ENCODE measurements at regions not wholly inside any gene's neighbourhood (a gene's known extent, or its start where the extent isn't known, plus 50 kb on each side); places are given as distances from the start of the nearest gene placed in this dataset.
"Not testable (repeated sequence)": the region's sequence is repeated elsewhere in the genome, so short reads cannot be mapped to it uniquely, and the experiment has no call there.

DNA sequence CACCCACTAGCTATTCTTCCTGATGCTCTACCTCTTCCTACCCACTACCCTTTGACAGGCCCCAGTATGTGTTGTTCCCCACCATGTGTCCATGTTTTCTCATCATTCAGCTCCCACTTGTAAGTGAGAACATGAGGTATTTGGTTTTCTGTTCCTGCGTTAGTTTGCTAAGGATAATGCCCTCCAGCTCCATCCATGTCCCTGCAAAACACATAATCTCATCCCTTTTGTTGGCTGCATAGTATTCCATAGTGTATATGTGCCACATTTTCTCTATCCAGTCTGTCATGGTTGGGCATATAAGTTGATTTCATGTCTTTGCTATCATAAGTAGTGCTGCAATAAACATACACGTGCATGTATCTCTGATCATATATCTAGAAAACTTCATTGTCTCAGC is 218.3 kb upstream of the STXBP5 start:
- DNase-seq (ENCODE audit: low read depth), result no peak

GRCh38 chr6:146987938-146988337 is 216.3 kb upstream of the STXBP5 start:
- DNase-seq (ENCODE audit: low read depth), result not testable (repeated sequence)

GRCh38 chr6:146989860-146990259 is 214.4 kb upstream of the STXBP5 start:
- DNase-seq (ENCODE audit: low read depth), result no peak

DNA sequence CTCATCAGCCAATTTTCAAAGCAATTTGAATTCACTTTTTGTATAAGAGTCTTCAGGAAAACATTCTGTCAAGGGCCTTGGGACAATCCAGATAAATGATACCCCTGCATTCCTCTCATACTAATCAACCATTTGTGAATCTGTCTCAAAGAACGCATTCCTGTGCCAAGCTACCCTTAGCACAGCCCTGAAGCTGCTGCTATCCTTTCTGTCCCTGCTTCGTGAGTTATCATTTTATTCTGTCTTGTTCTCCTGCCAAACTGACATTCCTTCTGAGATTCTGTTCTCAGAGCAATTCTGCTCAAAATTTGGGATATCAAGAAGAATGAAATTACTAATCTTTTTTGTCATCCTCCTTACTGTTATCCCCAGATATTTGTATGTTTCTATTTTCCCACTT is 213.9 kb upstream of the STXBP5 start:
- DNase-seq (ENCODE audit: low read depth), result no peak

- no peak for DNase-seq (ENCODE audit: low read depth)
These were observed 213.1 kb upstream of the STXBP5 start for GRCh38 chr6:146990821-146991798.

- DNase-seq (ENCODE audit: low read depth), result no peak
These were observed 207.2 kb upstream of the STXBP5 start for GRCh38 chr6:146997062-146997461.

GRCh38 chr6:146999766-147000165 is 204.5 kb upstream of the STXBP5 start:
- no peak for DNase-seq (ENCODE audit: low read depth)

DNA sequence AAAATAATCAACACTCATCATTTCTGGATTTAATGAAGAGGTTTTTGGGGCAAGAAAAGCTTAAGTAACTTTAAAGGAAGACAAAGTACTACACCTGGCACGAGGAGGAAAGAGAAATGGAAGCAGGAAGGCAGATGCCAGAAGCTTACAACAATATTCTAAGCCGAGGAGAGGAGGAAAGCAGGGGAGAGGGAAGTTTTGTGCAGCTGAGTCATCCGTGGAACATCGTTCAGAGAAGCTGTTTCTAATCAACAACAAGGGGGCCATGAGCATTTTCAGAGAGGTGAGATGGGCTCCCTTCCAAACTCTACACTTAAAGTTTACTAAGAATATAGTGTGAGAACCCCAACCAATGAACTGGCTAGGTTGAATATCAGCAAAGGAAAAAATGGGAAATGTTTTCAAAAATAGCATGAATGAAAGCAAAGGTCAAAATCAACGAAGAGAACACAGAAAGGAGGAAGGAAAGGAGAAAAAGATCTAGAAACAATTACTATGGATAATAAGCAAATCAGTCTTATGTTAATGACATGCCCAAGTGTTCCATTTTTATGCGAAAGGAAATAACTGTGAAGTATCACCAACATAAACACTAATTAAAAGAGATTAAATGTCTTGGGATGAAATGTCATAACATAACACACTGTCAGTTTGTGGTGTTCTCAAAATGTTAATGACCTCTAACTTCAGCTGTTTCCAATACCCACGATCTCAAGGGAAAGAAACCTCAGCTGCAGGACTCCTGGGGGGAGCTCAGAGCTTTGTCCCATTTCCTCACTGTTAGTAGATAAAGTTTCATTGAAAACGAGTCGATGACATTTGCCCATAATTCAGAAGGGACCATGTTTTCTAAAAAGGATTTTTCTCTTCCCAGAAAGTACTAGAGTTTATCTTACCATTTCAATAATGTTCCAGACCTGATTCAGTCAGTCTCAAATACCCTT is 203.4 kb upstream of the STXBP5 start:
- DNase-seq (ENCODE audit: low read depth), result no peak

- DNase-seq (ENCODE audit: low read depth), result no peak
These were observed 202.6 kb upstream of the STXBP5 start for GRCh38 chr6:147001621-147002020.

- DNase-seq (ENCODE audit: low read depth), result no peak
These were observed 201.0 kb upstream of the STXBP5 start for GRCh38 chr6:147003186-147003585.

GRCh38 chr6:147005499-147005898 is 198.7 kb upstream of the STXBP5 start:
- DNase-seq (ENCODE audit: low read depth), result no peak

DNA sequence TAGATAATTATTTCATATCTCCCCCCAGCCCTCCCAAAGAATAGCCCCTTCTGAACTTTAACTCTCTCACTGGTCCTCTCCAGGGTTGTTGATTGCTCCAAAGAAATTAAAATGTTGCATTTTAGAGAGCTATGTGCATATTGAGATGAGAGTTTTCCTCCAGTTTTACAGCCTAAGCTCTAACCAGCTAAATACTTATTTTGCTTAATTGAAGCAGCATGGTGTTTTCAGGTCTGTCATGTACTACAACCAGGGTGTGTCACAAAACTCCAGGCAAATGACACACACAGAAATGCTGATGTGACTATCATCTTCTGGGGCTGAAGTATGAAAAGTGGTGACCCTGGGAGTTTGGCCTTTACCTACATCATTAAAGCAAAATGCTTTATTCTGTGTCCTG is 196.8 kb upstream of the STXBP5 start:
- no peak for DNase-seq (ENCODE audit: low read depth)

DNA sequence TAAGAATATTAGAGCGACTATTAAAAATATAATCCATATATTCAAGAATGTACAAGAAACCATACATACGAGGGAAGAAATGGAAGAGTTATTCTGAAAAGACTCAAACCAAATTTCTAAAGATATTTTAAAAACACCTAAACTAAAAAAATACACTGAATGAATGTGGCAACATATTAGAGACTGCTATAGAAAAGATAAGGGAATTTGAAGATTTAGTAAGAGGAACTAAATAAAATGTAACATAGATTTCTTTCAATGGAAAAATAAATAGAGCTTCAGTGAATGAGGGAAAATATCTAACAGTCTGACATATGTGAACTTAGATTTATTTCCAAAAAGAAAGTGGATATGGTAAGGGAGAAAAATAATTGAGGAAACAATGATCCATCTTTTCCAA is 194.9 kb upstream of the STXBP5 start:
- DNase-seq (ENCODE audit: low read depth), result no peak

DNA sequence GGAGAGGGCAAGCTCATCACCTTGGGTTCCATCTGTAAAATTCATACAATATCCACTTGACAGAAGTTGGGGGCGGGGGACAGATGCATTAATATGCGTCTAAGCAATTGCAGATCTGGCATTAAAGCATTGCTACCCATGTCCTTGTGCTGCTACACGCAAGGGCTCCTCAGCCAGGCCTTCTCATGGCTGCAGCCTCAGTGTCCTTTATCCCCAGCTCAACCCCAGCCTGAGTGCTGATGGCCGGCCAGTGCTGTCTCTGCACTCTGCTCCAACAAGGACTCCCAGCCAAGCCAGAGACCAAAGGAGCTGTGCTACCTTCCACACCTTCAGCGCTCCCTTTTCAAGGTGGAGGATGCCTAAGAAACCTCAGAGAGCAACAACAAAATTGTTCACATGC is 188.5 kb upstream of the STXBP5 start:
- DNase-seq (ENCODE audit: low read depth), result no peak

DNA sequence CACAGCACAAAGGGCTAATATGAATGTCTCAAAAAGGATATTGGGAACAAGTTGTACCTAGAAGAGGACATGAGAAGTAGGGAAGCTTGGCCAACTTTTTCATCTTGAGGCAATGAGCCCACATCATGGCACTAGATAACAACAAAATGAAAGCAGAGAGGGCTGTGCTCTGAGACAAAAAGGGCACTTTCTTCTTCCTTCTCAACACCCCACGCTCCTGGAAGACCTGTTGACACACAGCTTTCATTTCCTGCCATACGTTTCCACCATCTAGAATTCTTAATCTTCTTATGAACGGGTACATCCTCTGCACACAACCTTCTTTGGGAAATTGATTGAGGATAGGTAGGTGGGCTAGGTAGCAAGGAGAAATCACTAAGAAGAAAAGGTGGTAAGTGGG is 187.8 kb upstream of the STXBP5 start:
- no peak for DNase-seq (ENCODE audit: low read depth)

DNA sequence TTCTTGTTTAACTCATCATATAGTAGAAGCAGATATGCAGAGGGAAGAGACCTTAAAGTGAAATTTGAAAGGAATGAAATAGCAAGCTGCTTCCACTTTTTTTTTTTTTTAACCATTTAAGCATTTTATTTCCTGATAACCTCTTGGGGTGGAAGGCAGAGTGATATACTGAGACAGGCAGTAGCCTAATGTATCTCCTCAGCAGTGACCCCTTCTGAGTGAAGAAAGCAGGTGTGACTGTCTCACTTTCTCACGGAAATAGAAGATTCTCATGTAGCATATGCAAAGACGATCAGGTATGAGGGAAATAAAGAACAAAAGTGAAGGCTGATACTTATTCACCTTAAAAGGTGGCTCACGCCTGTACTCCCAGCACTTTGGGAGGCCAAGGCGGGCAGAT is 187.1 kb upstream of the STXBP5 start:
- DNase-seq (ENCODE audit: low read depth), result no peak

GRCh38 chr6:147019001-147019400 is 185.2 kb upstream of the STXBP5 start:
- no peak for DNase-seq (ENCODE audit: low read depth)

GRCh38 chr6:147022041-147022440 is 182.2 kb upstream of the STXBP5 start:
- no peak for DNase-seq (ENCODE audit: low read depth)

DNA sequence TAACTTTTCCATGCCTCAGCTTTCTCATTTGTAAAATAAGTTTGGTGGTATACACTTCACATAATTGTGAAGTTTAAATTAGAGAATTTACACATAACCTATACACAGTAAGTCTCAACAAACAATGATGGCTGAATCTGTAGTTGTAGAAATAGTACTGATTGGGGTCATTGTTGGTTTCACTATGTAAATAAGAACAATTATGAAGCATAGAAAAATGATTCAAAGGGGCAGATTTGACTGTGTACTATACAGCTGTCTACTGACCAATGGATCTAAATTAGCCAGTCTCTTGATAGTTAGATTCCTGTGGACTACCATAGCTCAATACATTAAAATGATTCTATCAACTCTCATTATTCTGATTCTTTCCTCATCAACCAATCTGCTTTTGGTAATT is 181.1 kb upstream of the STXBP5 start:
- no peak for DNase-seq (ENCODE audit: low read depth)

GRCh38 chr6:147023581-147023980 is 180.6 kb upstream of the STXBP5 start:
- no peak for DNase-seq (ENCODE audit: low read depth)

DNA sequence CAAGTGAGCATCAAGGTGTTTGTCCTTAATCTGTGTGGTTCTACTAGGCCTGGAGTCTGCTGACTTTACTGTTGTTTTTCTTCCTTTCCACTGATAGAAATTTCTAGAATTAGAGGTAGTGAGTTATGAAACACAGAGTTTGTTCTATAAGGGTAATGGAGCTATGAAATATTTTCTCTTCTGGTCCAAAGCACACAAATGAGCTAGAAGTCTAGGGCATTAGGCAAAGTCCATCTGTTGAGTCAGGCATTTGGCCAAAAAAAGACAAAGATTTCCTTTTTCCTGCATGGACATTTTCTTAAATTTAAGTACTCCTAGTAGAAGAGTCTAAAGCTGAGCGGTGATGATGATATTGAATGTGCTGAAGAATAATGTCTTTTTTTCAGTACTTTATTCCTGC is 174.3 kb upstream of the STXBP5 start:
- no peak for DNase-seq (ENCODE audit: low read depth)

DNA sequence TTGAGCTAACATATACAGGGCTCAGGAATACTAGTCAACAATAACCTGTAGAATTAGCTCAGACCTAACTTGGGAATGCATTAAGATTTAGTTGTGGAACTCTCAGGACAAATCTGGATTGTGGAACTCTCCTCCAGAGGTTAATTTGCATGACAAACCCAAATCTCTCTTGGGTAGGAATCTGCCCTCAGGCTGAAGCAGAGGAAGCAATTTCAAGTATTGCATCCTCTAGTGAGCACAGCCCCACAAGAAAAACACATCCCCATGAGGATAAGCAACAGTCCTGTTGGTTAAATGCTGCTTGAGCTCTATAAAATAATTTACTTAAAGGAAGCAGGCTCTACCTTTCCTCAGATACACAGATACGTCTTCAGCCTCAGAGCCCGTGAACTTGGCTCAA is 170.9 kb upstream of the STXBP5 start:
- no peak for DNase-seq (ENCODE audit: low read depth)

DNA sequence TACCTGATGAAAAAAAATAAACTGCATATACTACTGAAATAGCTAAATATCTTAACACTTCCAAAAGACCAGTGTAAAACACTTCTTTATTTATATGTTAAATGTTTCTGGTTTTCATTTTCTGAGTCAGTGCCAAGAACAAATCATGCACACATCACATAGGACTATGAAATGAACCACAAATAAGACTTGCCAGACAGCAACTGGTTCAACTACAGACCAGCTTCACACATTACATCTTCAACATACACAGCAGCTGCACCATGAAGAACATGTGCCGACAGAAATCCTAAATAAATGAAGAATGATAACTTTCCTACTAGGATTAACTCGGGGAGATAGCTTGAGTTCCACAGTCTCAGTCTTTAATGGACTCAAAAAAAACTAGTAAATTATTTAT is 168.3 kb upstream of the STXBP5 start:
- DNase-seq (ENCODE audit: low read depth), result no peak

Measured in CMK (cell line).